HG02981 (cell line): ENCODE measurements at regions not wholly inside any gene's neighbourhood (a gene's known extent, or its start where the extent isn't known, plus 50 kb on each side); places are given as distances from the start of the nearest gene placed in this dataset.
"Not testable (repeated sequence)": the region's sequence is repeated elsewhere in the genome, so short reads cannot be mapped to it uniquely, and the experiment has no call there.

ENCODE experiments used
- ATAC-seq: cut with Tn5 transposase; IDR thresholded peaks from one replicate; pipeline ENCODE4 v1.9.1; 2021; ENCODE audit warnings: mild to moderate bottlenecking, moderate library complexity; ENCODE audit not compliant: unreplicated experiment

GRCh38 chr4:124431653-124432192 is 280.8 kb downstream of the ANKRD50 start:
- ATAC-seq, result no peak

- no peak for ATAC-seq
Measured at GRCh38 chr4:124432500-124432899, 280.0 kb downstream of the ANKRD50 start.

- no peak for ATAC-seq
Measured at GRCh38 chr4:124433044-124433443, 279.5 kb downstream of the ANKRD50 start.

DNA sequence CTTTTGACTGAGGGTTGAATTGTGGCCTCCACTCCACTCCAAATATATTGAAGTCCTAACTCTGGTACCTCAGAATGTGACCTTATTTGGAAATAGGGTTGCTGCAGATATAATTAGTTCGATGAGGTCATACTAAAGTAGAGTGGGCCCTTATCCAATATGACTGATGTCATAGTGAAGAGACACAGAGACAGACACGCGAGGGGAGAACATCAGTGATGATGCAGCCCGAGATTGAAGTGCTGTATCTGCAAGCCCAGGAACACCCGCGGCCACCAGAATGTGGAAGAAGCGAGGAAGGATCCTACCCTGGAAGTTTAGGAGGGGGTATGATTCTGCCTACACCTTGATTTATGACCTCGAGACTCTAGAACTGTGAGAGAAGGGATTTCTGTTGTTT is 279.0 kb downstream of the ANKRD50 start:
- ATAC-seq, result no peak

GRCh38 chr4:124435274-124435950 is 277.1 kb downstream of the ANKRD50 start:
- no peak for ATAC-seq

GRCh38 chr4:124437853-124438495 is 274.6 kb downstream of the ANKRD50 start:
- ATAC-seq, result no peak

GRCh38 chr4:124445071-124445470 is 267.5 kb downstream of the ANKRD50 start:
- ATAC-seq, result no peak

- no peak for ATAC-seq
Measured at GRCh38 chr4:124449881-124450280, 262.7 kb downstream of the ANKRD50 start.

- ATAC-seq, result no peak
Measured at GRCh38 chr4:124450851-124451250, 261.7 kb downstream of the ANKRD50 start.

DNA sequence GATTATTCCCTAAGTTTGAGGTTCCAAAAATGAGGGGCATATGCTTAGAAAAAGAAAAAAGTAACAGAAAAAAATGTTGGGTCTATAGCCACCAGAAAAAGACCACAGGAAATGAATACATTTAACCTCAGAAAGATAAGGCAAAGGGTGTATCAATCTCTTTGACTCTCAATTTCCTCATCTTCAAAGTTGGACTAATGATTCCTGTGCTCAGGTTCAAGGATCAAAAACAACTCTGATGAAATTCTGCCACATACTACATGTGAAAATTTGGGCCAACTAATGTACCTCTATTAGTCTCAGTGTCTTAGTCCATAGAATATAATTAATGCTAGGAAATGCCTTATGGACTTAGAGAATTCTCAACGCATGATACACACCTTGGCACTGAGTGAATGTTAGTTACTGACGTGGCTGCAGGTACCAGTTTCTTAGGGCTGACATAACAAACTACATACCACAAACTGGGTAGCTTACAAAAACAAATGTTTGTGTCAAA is 257.7 kb downstream of the ANKRD50 start:
- ATAC-seq, result no peak

- ATAC-seq, result no peak
Measured at GRCh38 chr4:124455671-124456070, 256.9 kb downstream of the ANKRD50 start.

DNA sequence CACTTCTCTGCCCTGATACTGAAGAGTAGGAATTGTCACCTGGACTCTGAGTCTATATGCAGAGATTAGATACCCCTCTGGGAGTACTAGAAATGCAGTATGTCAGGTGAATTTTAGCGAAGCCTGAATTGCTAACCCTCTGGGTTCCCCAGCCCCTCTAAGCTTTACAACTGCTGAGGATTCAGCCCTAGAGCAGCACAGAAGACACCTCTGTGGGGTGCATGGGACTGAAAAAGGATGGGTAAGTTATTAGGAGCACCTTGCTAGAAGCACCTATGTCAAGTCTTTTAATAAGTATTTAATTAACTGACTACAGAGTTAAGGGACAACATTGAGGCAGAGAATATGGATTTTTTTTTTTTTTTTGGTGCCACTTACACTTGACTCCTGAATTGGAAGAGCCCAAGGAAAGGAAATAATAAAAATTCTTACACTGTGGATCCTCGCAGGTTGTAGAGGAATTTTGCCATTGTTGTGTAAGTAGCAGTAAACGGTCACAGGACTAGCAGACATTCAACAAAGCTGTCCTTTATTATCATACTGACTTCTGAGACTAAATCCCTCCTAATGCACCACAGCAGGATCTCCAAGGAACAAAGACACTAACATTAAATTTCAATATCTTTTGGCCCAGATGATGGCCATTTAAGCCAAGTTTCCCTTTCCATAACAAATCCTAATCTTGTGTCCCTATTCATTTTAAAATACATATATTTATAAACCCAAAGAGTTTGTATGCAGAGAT is 253.2 kb downstream of the ANKRD50 start:
- no peak for ATAC-seq

GRCh38 chr4:124459941-124460310 is 252.6 kb downstream of the ANKRD50 start:
- no peak for ATAC-seq

GRCh38 chr4:124461592-124461991 is 250.9 kb downstream of the ANKRD50 start:
- not testable (repeated sequence) for ATAC-seq

DNA sequence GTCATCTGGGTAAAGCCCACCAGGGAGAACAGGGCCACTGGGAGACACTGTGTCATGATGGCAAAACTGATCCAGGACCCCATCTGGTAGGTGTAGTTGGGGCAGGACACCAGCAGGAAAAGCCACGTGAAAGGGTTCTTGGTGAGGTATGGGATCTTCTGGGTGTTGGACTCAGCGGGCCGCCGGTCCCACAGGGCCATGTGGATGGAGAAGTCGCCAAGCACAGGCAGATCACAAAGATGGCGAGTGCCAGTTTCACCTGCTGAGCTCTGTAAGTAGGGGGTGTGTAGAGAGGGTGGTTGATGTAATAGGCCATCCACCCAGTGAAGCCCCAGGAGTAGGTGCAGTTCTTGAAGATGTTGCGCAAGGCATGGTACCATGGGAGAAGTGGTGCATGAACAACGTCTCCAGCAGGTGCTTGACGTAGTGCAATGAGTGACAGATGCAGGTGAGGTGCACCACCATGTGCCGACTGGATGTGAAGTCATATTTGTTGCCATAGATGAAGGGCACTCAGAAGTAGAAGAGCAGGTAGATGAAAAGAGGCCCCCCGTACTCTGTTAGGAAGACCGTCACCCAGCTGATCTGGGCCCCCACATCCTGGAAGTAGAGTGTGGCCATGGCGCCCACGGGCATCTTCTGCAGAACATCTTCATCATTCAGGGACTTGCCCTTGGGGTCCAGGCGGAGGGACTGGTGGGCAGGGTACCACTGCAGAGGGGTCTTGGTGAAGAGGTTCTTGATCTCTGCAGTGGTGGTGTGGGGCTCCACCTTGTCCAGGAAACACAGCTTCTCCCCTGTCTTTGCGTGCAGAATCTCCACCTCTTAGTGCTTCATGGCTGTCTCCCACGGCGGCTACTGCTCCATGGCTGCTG is 249.3 kb downstream of the ANKRD50 start:
- no peak for ATAC-seq

- ATAC-seq, result no peak
Measured at GRCh38 chr4:124464836-124465235, 247.7 kb downstream of the ANKRD50 start.

- no peak for ATAC-seq
Measured at GRCh38 chr4:124468360-124468759, 244.2 kb downstream of the ANKRD50 start.

DNA sequence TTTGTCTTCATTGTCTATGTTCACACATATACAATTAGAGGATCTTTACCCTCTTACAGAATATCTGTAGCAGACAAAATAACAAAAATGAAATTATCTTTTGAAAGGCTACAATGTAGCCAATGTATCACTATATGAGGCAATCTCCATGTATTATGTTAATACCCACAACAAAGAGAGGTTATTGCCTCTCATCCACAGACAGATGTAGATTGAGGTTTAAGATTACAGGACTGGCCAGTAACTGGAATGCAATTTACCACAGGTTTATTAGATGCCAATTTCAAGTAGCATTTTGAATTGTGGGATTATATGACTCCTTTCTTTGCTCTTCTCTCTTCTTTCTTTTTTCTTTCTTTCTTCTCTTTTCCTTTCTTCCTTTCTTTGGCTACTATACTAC is 242.6 kb downstream of the ANKRD50 start:
- ATAC-seq, result no peak

DNA sequence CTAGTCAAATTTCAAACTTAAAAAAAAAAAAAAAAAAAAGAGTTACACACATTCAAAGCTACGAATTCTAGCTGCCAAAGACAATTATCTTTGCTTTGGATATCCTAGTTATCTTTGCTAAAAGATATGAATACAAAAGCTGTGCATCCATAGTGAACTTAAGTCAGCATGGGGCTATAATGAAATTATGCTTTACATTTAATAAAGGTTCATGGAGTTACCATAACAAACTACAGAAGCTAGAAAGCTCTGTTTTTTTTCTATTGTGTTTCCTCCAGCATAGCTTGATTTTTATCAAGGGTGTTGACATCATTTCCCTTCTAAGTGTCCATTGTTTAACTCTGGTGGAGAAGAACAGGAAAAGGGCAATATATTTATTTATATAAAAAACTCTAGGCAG is 234.1 kb downstream of the ANKRD50 start:
- no peak for ATAC-seq

- ATAC-seq, result no peak
Measured at GRCh38 chr4:124480061-124480460, 232.5 kb downstream of the ANKRD50 start.

GRCh38 chr4:124481123-124481522 is 231.4 kb downstream of the ANKRD50 start:
- ATAC-seq, result no peak
